ENCODE measurements at regions not wholly inside any gene's neighbourhood (a gene's known extent, or its start where the extent isn't known, plus 50 kb on each side); places are given as distances from the start of the nearest gene placed in this dataset.

- DNase-seq: no peak
- Histone ChIP-seq H3K9me3 (ENCODE audit: low read depth) (no peaks in the 10 kb centered on the region), H3K4me1 (ENCODE audit: insufficient read depth) (no peaks in the 10 kb centered on the region), H3K27me3 (replicated peaks; ENCODE audit: insufficient read depth) (no peaks in the 10 kb centered on the region), H3K36me3 (ENCODE audit: low read depth) (no peaks in the 10 kb centered on the region), H3K9ac (no peak overlapping the region), H3K9me2 (ENCODE audit: insufficient read depth) (no peaks in the 10 kb centered on the region), H4K20me1 (ENCODE audit: insufficient read depth) (no peaks in the 10 kb centered on the region), H3K4me3 (no peak overlapping the region), H3K79me2 (ENCODE audit: insufficient read depth) (no peaks in the 10 kb centered on the region), H3K4me2 (ENCODE audit: unreplicated experiment) (no peak overlapping the region), H3K27ac (no peak overlapping the region), H2AFZ (no peak overlapping the region), H3F3A (ENCODE audit: insufficient read depth) (no peaks in the 10 kb centered on the region)
- in situ Hi-C loops (cut with MboI): no loop called here
- WGBS, 2 experiments (ENCODE audit: low coverage in 1 of 2, low lambda C conversion rate in 2 of 2, missing lambda C conversion rate in 2 of 2): 55 to 67% methylated on average over 1 to 2 of the region's 2 CpGs
- TF ChIP-seq EZH2 (IDR thresholded peaks at IDR 0.05; ENCODE audit: insufficient read depth, poor library complexity, severe bottlenecking) (no peak), EZH2phosphoT487 (IDR thresholded peaks at IDR 0.05; ENCODE audit: insufficient read depth, low read depth) (no peak)
Measured at GRCh38 chr22:48605125-48605524, 1222.5 kb downstream of the BRD1 start.

- Histone ChIP-seq H3K9ac (no peak overlapping the region), H3K9me3 (ENCODE audit: low read depth) (no peaks in the 10 kb centered on the region), H3K27me3 (replicated peaks; ENCODE audit: insufficient read depth) (no peaks in the 10 kb centered on the region), H3K9me2 (ENCODE audit: insufficient read depth) (no peaks in the 10 kb centered on the region), H3K4me3 (no peak overlapping the region), H3K4me2 (ENCODE audit: unreplicated experiment) (no peak overlapping the region), H3F3A (ENCODE audit: insufficient read depth) (no peaks in the 10 kb centered on the region), H3K36me3 (ENCODE audit: low read depth) (no peaks in the 10 kb centered on the region), H3K27ac (no peak overlapping the region), H3K4me1 (ENCODE audit: insufficient read depth) (no peaks in the 10 kb centered on the region), H4K20me1 (ENCODE audit: insufficient read depth) (no peaks in the 10 kb centered on the region), H3K79me2 (ENCODE audit: insufficient read depth) (no peaks in the 10 kb centered on the region), H2AFZ (no peak overlapping the region)
- in situ Hi-C loops (cut with MboI): no loop called here
- 65% methylated on average over 18 of the region's 18 CpGs for WGBS, 2 experiments (ENCODE audit: low coverage in 1 of 2, low lambda C conversion rate in 2 of 2, missing lambda C conversion rate in 2 of 2)
- TF ChIP-seq EZH2 (IDR thresholded peaks at IDR 0.05; ENCODE audit: insufficient read depth, poor library complexity, severe bottlenecking): no peak
- no peak for TF ChIP-seq EZH2phosphoT487 (IDR thresholded peaks at IDR 0.05; ENCODE audit: insufficient read depth, low read depth)
- no peak for DNase-seq
Measured at GRCh38 chr22:48603621-48604320, 1223.9 kb downstream of the BRD1 start.

- TF ChIP-seq EZH2 (IDR thresholded peaks at IDR 0.05; ENCODE audit: insufficient read depth, poor library complexity, severe bottlenecking) (no peak), EZH2phosphoT487 (IDR thresholded peaks at IDR 0.05; ENCODE audit: insufficient read depth, low read depth) (no peak)
- Histone ChIP-seq H2AFZ (no peak overlapping the region), H3K9ac (no peak overlapping the region), H3K4me3 (no peak overlapping the region), H3K79me2 (ENCODE audit: insufficient read depth) (no peaks in the 10 kb centered on the region), H4K20me1 (ENCODE audit: insufficient read depth) (no peaks in the 10 kb centered on the region), H3K4me1 (ENCODE audit: insufficient read depth) (no peaks in the 10 kb centered on the region), H3K9me2 (ENCODE audit: insufficient read depth) (no peaks in the 10 kb centered on the region), H3K27me3 (replicated peaks; ENCODE audit: insufficient read depth) (no peaks in the 10 kb centered on the region), H3K36me3 (ENCODE audit: low read depth) (no peaks in the 10 kb centered on the region), H3F3A (ENCODE audit: insufficient read depth) (no peaks in the 10 kb centered on the region), H3K4me2 (ENCODE audit: unreplicated experiment) (no peak overlapping the region), H3K9me3 (ENCODE audit: low read depth) (no peaks in the 10 kb centered on the region), H3K27ac (no peak overlapping the region)
- 75 to 77% methylated on average over 24 to 26 of the region's 26 CpGs for WGBS, 2 experiments (ENCODE audit: low coverage in 1 of 2, low lambda C conversion rate in 2 of 2, missing lambda C conversion rate in 2 of 2)
- no peak for DNase-seq
- in situ Hi-C loops (cut with MboI): no loop called here
Measured at GRCh38 chr22:48602805-48603518, 1224.7 kb downstream of the BRD1 start.

- in situ Hi-C loops (cut with MboI): no loop called here
- H2AFZ ChIP-seq: no peak overlapping the region
- no peaks in the 10 kb centered on the region for H4K20me1 ChIP-seq (ENCODE audit: insufficient read depth)
- no peak overlapping the region for H3K4me2 ChIP-seq (ENCODE audit: unreplicated experiment)
- no peak overlapping the region for H3K27ac ChIP-seq
- H3K4me1 ChIP-seq (ENCODE audit: insufficient read depth): no peaks in the 10 kb centered on the region
- no peaks in the 10 kb centered on the region for H3F3A ChIP-seq (ENCODE audit: insufficient read depth)
- DNase-seq: no peak
- no peaks in the 10 kb centered on the region for H3K9me2 ChIP-seq (ENCODE audit: insufficient read depth)
- 82 to 89% methylated on average over 27 of the region's 27 CpGs for WGBS, 2 experiments (ENCODE audit: low coverage in 1 of 2, low lambda C conversion rate in 2 of 2, missing lambda C conversion rate in 2 of 2)
- no peaks in the 10 kb centered on the region for H3K9me3 ChIP-seq (ENCODE audit: low read depth)
- H3K4me3 ChIP-seq: no peak overlapping the region
- H3K36me3 ChIP-seq (ENCODE audit: low read depth): no peaks in the 10 kb centered on the region
- no peaks in the 10 kb centered on the region for H3K27me3 ChIP-seq (replicated peaks; ENCODE audit: insufficient read depth)
- H3K9ac ChIP-seq: no peak overlapping the region
- TF ChIP-seq EZH2phosphoT487 (IDR thresholded peaks at IDR 0.05; ENCODE audit: insufficient read depth, low read depth): no peak
- no peak for TF ChIP-seq EZH2 (IDR thresholded peaks at IDR 0.05; ENCODE audit: insufficient read depth, poor library complexity, severe bottlenecking)
- H3K79me2 ChIP-seq (ENCODE audit: insufficient read depth): no peaks in the 10 kb centered on the region
Measured at GRCh38 chr22:48600681-48601080, 1227.0 kb downstream of the BRD1 start.
